ENCODE measurements at regions not wholly inside any gene's neighbourhood (a gene's known extent, or its start where the extent isn't known, plus 50 kb on each side); places are given as distances from the start of the nearest gene placed in this dataset.

DNA sequence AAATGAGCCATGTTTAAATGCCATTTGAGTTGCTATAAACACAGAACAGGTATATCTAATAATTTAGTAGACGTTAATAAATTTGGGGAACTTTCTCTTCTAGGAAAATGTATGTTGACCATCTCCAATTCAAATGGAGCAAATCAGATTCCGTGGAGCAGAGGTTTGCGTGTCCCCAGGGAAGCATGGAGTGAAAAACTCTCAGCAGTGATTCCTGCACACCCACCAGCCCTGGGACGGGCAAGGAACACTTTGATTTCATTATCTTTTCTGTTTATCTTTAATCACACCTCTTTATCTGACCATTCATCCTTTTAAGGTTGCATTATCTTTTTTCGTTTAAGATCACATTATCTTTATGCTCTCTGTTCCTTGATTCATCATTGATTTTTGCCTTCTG, 95.0 kb downstream of the RNASET2 start:
- TF ChIP-seq, protein P1, sequence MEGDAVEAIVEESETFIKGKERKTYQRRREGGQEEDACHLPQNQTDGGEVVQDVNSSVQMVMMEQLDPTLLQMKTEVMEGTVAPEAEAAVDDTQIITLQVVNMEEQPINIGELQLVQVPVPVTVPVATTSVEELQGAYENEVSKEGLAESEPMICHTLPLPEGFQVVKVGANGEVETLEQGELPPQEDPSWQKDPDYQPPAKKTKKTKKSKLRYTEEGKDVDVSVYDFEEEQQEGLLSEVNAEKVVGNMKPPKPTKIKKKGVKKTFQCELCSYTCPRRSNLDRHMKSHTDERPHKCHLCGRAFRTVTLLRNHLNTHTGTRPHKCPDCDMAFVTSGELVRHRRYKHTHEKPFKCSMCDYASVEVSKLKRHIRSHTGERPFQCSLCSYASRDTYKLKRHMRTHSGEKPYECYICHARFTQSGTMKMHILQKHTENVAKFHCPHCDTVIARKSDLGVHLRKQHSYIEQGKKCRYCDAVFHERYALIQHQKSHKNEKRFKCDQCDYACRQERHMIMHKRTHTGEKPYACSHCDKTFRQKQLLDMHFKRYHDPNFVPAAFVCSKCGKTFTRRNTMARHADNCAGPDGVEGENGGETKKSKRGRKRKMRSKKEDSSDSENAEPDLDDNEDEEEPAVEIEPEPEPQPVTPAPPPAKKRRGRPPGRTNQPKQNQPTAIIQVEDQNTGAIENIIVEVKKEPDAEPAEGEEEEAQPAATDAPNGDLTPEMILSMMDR (IDR thresholded peaks at IDR 0.05) = no peak
- no peak for TF ChIP-seq POLR2A (IDR thresholded peaks at IDR 0.05)
